ENCODE measurements at regions not wholly inside any gene's neighbourhood (a gene's known extent, or its start where the extent isn't known, plus 50 kb on each side); places are given as distances from the start of the nearest gene placed in this dataset.

GRCh38 chr2:64937687-64938491 lies 51.3 kb upstream of the SLC1A4 start:
- Histone ChIP-seq H3K9me3 (ENCODE audit: low read length) (no peaks in the 10 kb centered on the region), H3K79me2 (ENCODE audit: low read length) (no peaks in the 10 kb centered on the region), H3K4me1 (ENCODE audit: insufficient read depth, low read length) (no peaks in the 10 kb centered on the region), H3K4me2 (ENCODE audit: low read length) (no peak overlapping the region), H3K9ac (ENCODE audit: low read length) (no peak overlapping the region), H3K36me3 (ENCODE audit: low read depth, low read length) (no peaks in the 10 kb centered on the region), H2AFZ (ENCODE audit: low read length) (no peak overlapping the region), H4K20me1 (ENCODE audit: low read length) (no peaks in the 10 kb centered on the region), H3K4me3 (ENCODE audit: low read length) (no peak overlapping the region), H3K27ac (ENCODE audit: low read length) (no peak overlapping the region), H3K27me3 (ENCODE audit: low read length) (no peaks in the 10 kb centered on the region), H3K9me2 (replicated peaks; ENCODE audit: low read length) (no peaks in the 10 kb centered on the region), H3F3A (ENCODE audit: low read length, unreplicated experiment) (no peaks in the 10 kb centered on the region)
- DNase-seq (no peak), ATAC-seq (no peak)
- intact Hi-C loops (cut with micrococcal nuclease) = no loop called here
- ChIA-PET CTCF (no interaction called here), POLR2A (ENCODE audit: unreplicated experiment) (no interaction called here)
- BruUV-seq (replicated peaks) = no TSS peak
- no peak for TF ChIP-seq EZH2phosphoT487 (IDR thresholded peaks at IDR 0.05; ENCODE audit: borderline replicate concordance, low read length)
- no peak for TF ChIP-seq EZH2 (IDR thresholded peaks at IDR 0.05; ENCODE audit: low read length, unreplicated experiment)
- no peak for TF ChIP-seq CTCF (conservative IDR thresholded peaks at IDR 0.05; ENCODE audit: low read depth, low read length)

DNA sequence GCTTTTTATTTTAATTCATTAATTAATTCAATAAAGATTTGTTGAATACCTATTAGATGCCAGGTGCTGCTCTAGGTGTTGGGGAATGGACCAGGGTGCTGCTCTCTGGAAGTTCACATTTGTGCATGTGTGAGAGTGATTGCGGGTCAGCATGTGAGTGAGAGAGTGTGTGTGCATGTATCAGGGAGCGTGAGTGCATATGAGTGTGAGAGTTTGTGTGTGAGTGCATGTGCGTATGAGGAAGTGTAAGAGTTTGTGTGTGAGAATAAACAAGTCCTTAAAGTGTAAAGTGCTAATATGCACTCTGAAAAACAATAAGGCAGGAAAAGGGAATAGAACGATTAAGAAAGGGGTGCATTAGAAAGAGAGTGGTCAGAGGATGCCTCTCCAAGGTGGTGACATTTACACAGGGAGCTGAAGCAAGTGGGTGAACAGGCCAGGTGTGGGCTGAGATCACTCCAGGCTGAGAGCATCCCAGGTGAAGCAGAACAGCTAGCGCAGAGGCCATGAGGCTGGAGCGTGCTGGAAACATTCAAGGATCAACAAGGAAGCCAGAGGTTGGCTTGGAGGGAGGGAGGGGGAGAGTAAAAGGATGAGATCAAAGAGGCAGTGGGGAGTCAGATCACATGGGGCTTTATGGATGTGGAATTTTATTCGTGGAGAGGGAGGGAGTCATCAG lies 50.5 kb upstream of the SLC1A4 start:
- no peaks in the 10 kb centered on the region for H3K9me3 ChIP-seq (ENCODE audit: low read length)
- DNase-seq (no peak), ATAC-seq (no peak)
- no peaks in the 10 kb centered on the region for H3K9me2 ChIP-seq (replicated peaks; ENCODE audit: low read length)
- H2AFZ ChIP-seq (ENCODE audit: low read length) = no peak overlapping the region
- 0 out of 2 replicates have a peak, but pooled peaks cover 1% of the 10 kb centered on the region for H3K4me1 ChIP-seq (ENCODE audit: insufficient read depth, low read length)
- POLR2A ChIA-PET (ENCODE audit: unreplicated experiment) = no interaction called here
- no peaks in the 10 kb centered on the region for H4K20me1 ChIP-seq (ENCODE audit: low read length)
- intact Hi-C loops (cut with micrococcal nuclease) = no loop called here
- no peaks in the 10 kb centered on the region for H3K27me3 ChIP-seq (ENCODE audit: low read length)
- TF ChIP-seq EZH2 (IDR thresholded peaks at IDR 0.05; ENCODE audit: low read length, unreplicated experiment) (no peak), CTCF (conservative IDR thresholded peaks at IDR 0.05; ENCODE audit: low read depth, low read length) (no peak), EZH2phosphoT487 (IDR thresholded peaks at IDR 0.05; ENCODE audit: borderline replicate concordance, low read length) (no peak)
- no TSS peak for BruUV-seq (replicated peaks)
- CTCF ChIA-PET = no interaction called here
- H3K36me3 ChIP-seq (ENCODE audit: low read depth, low read length) = no peaks in the 10 kb centered on the region
- no peak overlapping the region for H3K9ac ChIP-seq (ENCODE audit: low read length)
- no peak overlapping the region for H3K4me3 ChIP-seq (ENCODE audit: low read length)
- H3F3A ChIP-seq (ENCODE audit: low read length, unreplicated experiment) = no peaks in the 10 kb centered on the region
- no peaks in the 10 kb centered on the region for H3K79me2 ChIP-seq (ENCODE audit: low read length)
- no peak overlapping the region for H3K4me2 ChIP-seq (ENCODE audit: low read length)
- H3K27ac ChIP-seq (ENCODE audit: low read length) = no peak overlapping the region

Measured in PC-3 (cell line).